Aorta (tissue), 5 donors: ENCODE measurements at regions not wholly inside any gene's neighbourhood (a gene's known extent, or its start where the extent isn't known, plus 50 kb on each side); places are given as distances from the start of the nearest gene placed in this dataset.
"Not testable (repeated sequence)": the region's sequence is repeated elsewhere in the genome, so short reads cannot be mapped to it uniquely, and the experiment has no call there.

Source experiments
- ATAC-seq: fragments of 200-7000 bp; cut with Tn5 transposase; one replicate; pipeline ENCODE4 v1.9.1; 2022; ENCODE audit warnings: moderate library complexity; ENCODE audit not compliant: low FRiP score
- DNase-seq, 2 donors: peaks; one replicate each; pipeline ENCODE4 v3.0.0-alpha.2; 2020
- H3K27ac ChIP-seq, 2 donors: one replicate each; pipeline ENCODE4 v1.5.1; 2013; ENCODE audit warnings: low read length in 2 of 2, mild to moderate bottlenecking in 2 of 2, moderate library complexity in 2 of 2, control low read depth in 1 of 2, inconsistent platforms in 1 of 2, low read depth in 1 of 2
- H3K27me3 ChIP-seq, 2 donors: one replicate each; pipeline ENCODE4 v1.6.1; 2013; ENCODE audit warnings: control low read depth in 1 of 2, low read length in 1 of 2, mild to moderate bottlenecking in 1 of 2, moderate library complexity in 1 of 2; ENCODE audit not compliant: insufficient read depth in 2 of 2, control insufficient read depth in 1 of 2
- H3K36me3 ChIP-seq, 2 donors: one replicate each; pipeline ENCODE4 v1.6.1; 2013; ENCODE audit warnings: control low read depth in 1 of 2, low read length in 1 of 2, mild to moderate bottlenecking in 1 of 2; ENCODE audit not compliant: insufficient read depth in 2 of 2, control insufficient read depth in 1 of 2
- H3K4me1 ChIP-seq, 2 donors: one replicate each; pipeline ENCODE4 v1.6.1; 2013; ENCODE audit warnings: low read length in 2 of 2, control low read depth in 1 of 2, mild to moderate bottlenecking in 1 of 2, moderate library complexity in 1 of 2; ENCODE audit not compliant: insufficient read depth in 2 of 2, control insufficient read depth in 1 of 2
- H3K4me3 ChIP-seq, 2 donors: one replicate each; pipeline ENCODE4 v1.5.1; 2013; ENCODE audit warnings: low read length in 2 of 2, control low read depth in 1 of 2, mild to moderate bottlenecking in 1 of 2
- H3K9me3 ChIP-seq: one replicate; pipeline ENCODE4 v1.6.1; 2013; ENCODE audit warnings: mild to moderate bottlenecking, low read length; ENCODE audit not compliant: control insufficient read depth
- WGBS, 2 donors: extraction: QIAGEN DNeasy Blood & Tissue Kit; methylation state at CpG; one replicate each; pipeline ENCODE4 v1.1.7; 2013; 5-methylcytosine and 5-hydroxymethylcytosine counted together
- intact Hi-C, 2 donors: fragments of 100-400 bp; cut with DNase I; formaldehyde crosslinking; loops; one replicate each; pipeline versions ENCODE4 v1.14.2 to v1.15.0; 2022
- donor health status: healthy with polysubstance abuse.
- donor health status: Bipolar disorder and iron deficiency.
- donor health status: DM: no; HTN: no; CAD: no.
- donor health status: DM: no; HTN: no; CAD: no.
- donor health status: DM: yes; HTN: yes; CAD: no.

GRCh38 chr18:26637983-26638382 is 89.6 kb upstream of the KCTD1 start:
- no peak overlapping the region for H3K27ac ChIP-seq

GRCh38 chr18:26637324-26637723 is 89.0 kb upstream of the KCTD1 start:
- H3K4me1 ChIP-seq, result no peaks in the 10 kb centered on the region
- no peaks in the 10 kb centered on the region for H3K27me3 ChIP-seq
- intact Hi-C loops, result no loop called here
- DNase-seq, result no peak
- no peak overlapping the region for H3K27ac ChIP-seq
- no peaks in the 10 kb centered on the region for H3K36me3 ChIP-seq
- no peak overlapping the region for H3K4me3 ChIP-seq
- no peak for ATAC-seq
- WGBS, 2 donors, result 66 to 71% methylated on average over 8 of the region's 8 CpGs
- H3K9me3 ChIP-seq, result no peaks in the 10 kb centered on the region

More at GRCh38 chr18:26637983-26638382, 89.6 kb upstream of the KCTD1 start:
- intact Hi-C loops, result no loop called here
- Histone ChIP-seq H3K9me3 (no peaks in the 10 kb centered on the region), H3K4me3 (no peak overlapping the region), H3K36me3 (no peaks in the 10 kb centered on the region), H3K4me1 (no peaks in the 10 kb centered on the region), H3K27me3 (no peaks in the 10 kb centered on the region)
- ATAC-seq, result no peak
- 96 to 97% methylated on average over 2 of the region's 2 CpGs for WGBS, 2 donors
- DNase-seq, result no peak

GRCh38 chr18:26635466-26635865 is 87.1 kb upstream of the KCTD1 start:
- Histone ChIP-seq H3K27me3 (no peaks in the 10 kb centered on the region), H3K27ac (no peak overlapping the region), H3K9me3 (no peaks in the 10 kb centered on the region), H3K36me3 (no peaks in the 10 kb centered on the region), H3K4me1 (no peaks in the 10 kb centered on the region), H3K4me3 (no peak overlapping the region)
- no peak for ATAC-seq
- no peak for DNase-seq
- intact Hi-C loops, result no loop called here
- WGBS, 2 donors, result 66 to 71% methylated on average over 4 of the region's 4 CpGs

- no peak overlapping the region for H3K4me3 ChIP-seq
- no peaks in the 10 kb centered on the region for H3K4me1 ChIP-seq
- H3K9me3 ChIP-seq, result no peaks in the 10 kb centered on the region
- intact Hi-C loops, result no loop called here
- ATAC-seq (no peak), DNase-seq (no peak)
- H3K36me3 ChIP-seq, result no peaks in the 10 kb centered on the region
- H3K27me3 ChIP-seq, result no peaks in the 10 kb centered on the region
- 73 to 77% methylated on average over 4 of the region's 4 CpGs for WGBS, 2 donors
- H3K27ac ChIP-seq, result no peak overlapping the region
These were observed 86.3 kb upstream of the KCTD1 start for GRCh38 chr18:26634631-26635030.

- no peak for DNase-seq
- Histone ChIP-seq H3K27me3 (no peaks in the 10 kb centered on the region), H3K9me3 (no peaks in the 10 kb centered on the region), H3K4me1 (no peaks in the 10 kb centered on the region), H3K4me3 (no peak overlapping the region), H3K27ac (no peak overlapping the region), H3K36me3 (no peaks in the 10 kb centered on the region)
- intact Hi-C loops, result loop anchor here in 1 of 2 donors (2.0 kb wide), 1 partner anchor 42 kb away; no protein-coding TSS in a partner anchor
- WGBS, 2 donors, result 33 to 51% methylated on average over 1 of the region's 1 CpG
- ATAC-seq, result no peak
These were observed 82.8 kb upstream of the KCTD1 start for GRCh38 chr18:26631135-26631534.

GRCh38 chr18:26630596-26630995 is 82.2 kb upstream of the KCTD1 start:
- 84 to 91% methylated on average over 4 of the region's 4 CpGs for WGBS, 2 donors
- Histone ChIP-seq H3K36me3 (no peaks in the 10 kb centered on the region), H3K4me3 (no peak overlapping the region), H3K9me3 (no peaks in the 10 kb centered on the region), H3K4me1 (no peaks in the 10 kb centered on the region), H3K27me3 (no peaks in the 10 kb centered on the region), H3K27ac (no peak overlapping the region)
- no peak for DNase-seq
- intact Hi-C loops, result loop anchor here in 1 of 2 donors (2.0 kb wide), 1 partner anchor 42 kb away; no protein-coding TSS in a partner anchor
- ATAC-seq, result no peak

- no peak overlapping the region for H3K27ac ChIP-seq
- no peak overlapping the region for H3K4me3 ChIP-seq
- no peaks in the 10 kb centered on the region for H3K9me3 ChIP-seq
- no peak for ATAC-seq
- H3K4me1 ChIP-seq, result no peaks in the 10 kb centered on the region
- H3K36me3 ChIP-seq, result no peaks in the 10 kb centered on the region
- intact Hi-C loops, result loop anchor here in 1 of 2 donors (5.0 kb wide), 1 partner anchor 34 kb away; no protein-coding TSS in a partner anchor
- H3K27me3 ChIP-seq, result no peaks in the 10 kb centered on the region
- DNase-seq, result no peak
These were observed 79.7 kb upstream of the KCTD1 start for GRCh38 chr18:26628017-26628416.

- no peak for ATAC-seq
- no peak overlapping the region for H3K27ac ChIP-seq
- no peaks in the 10 kb centered on the region for H3K4me1 ChIP-seq
- no peaks in the 10 kb centered on the region for H3K27me3 ChIP-seq
- WGBS, 2 donors, result 88 to 92% methylated on average over 4 of the region's 4 CpGs
- H3K9me3 ChIP-seq, result peaks cover 1% of the 10 kb centered on the region
- H3K36me3 ChIP-seq, result no peaks in the 10 kb centered on the region
- no peak overlapping the region for H3K4me3 ChIP-seq
- DNase-seq, result no peak
- intact Hi-C loops, result no loop called here
These were observed 76.1 kb upstream of the KCTD1 start for GRCh38 chr18:26624443-26624842.

GRCh38 chr18:26623314-26623713 is 75.0 kb upstream of the KCTD1 start:
- H3K27ac ChIP-seq, ATAC-seq, intact Hi-C loops, H3K36me3 ChIP-seq, H3K9me3 ChIP-seq, H3K4me1 ChIP-seq, DNase-seq, H3K27me3 ChIP-seq, H3K4me3 ChIP-seq: not testable (repeated sequence)
- 95 to 98% methylated on average over 2 of the region's 2 CpGs for WGBS, 2 donors
